NCI-H1092 treated with DMSO at 0.1 percent for 48 hours (cell line): ENCODE measurements at regions not wholly inside any gene's neighbourhood (a gene's known extent, or its start where the extent isn't known, plus 50 kb on each side); places are given as distances from the start of the nearest gene placed in this dataset.

Source experiments
- DNase-seq: peaks from one replicate; lab custom pipeline; 2025; lab: John Stamatoyannopoulos, UW

DNA sequence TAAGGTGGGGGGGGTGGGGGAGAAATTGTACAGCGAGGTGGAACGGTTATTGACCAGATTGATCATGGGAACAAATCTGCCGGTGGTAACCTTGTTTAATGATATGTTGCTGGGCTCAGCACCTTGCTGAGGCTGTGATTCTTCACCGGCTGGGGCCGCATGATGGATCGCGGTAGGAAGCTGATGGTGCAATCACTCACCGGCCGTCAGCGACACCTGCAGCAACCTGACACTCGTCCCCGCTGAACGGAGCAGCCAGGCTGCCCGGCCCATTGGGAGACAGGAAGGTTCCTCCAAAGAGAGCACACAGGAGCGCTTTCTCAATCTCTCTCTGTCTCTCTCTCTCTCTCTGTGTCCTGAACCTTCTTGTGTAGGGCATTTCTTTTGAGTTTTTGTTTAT, 128.5 kb upstream of the RRP15 start:
- no peak for DNase-seq

DNA sequence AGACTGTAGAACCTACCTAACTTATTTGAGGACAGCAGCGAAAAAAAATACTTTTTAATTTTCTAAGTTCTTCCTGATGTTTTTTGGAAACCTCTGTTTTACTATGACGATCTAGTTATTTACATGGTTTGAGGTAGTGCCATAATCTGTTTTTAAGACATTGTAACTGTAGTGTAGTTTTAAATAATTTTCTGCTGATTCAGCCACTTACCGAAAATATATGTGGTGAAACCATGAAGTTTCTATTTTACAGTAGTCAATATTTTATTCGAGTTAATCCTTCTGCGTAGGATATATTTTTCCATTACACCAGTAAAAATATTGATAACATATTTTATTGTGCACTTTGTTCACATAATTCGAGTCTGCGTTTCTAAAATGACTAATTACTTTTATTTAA, 121.7 kb upstream of the RRP15 start:
- DNase-seq, result no peak

DNA sequence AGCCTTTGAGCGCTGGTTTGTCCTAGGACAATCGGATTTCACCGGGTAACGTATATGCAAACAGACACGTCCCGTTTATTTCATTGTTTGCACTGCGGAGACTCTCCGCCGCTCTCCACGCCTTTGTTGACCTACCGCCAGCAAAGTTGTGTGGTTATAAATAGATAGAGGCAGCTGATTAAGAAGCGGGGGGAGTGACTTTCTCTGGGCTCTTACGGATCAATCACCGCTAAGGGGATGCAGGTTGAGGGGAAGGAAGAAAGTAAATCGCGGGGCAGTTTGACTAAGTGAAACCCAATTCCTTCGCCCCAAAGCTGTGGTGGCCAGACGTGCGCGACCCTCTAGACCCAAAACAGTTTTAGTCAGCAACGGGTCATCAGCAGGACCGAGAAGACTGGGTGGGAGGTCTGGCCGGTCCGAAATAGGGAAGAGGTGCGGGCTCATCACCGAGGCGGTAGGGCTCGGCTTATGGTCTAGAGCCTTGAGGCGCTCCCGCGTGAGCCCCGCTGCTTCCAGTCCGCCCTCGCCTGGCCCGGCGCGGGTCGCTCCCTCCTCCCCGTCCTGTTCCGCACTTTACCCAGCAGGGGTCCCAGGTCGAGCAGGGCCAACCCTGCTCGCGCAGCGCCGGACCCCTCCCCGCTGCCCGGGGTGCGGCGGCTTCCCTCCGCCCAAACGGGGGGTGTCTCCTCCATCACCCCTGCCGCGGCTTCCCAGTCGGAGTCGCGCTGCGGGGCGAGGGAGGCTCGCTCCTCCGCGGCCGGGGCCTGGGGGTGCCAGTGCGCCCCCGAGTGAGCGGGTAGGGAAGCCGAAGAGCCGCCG, 120.8 kb upstream of the RRP15 start:
- DNase-seq, result peak; percentile 32

DNA sequence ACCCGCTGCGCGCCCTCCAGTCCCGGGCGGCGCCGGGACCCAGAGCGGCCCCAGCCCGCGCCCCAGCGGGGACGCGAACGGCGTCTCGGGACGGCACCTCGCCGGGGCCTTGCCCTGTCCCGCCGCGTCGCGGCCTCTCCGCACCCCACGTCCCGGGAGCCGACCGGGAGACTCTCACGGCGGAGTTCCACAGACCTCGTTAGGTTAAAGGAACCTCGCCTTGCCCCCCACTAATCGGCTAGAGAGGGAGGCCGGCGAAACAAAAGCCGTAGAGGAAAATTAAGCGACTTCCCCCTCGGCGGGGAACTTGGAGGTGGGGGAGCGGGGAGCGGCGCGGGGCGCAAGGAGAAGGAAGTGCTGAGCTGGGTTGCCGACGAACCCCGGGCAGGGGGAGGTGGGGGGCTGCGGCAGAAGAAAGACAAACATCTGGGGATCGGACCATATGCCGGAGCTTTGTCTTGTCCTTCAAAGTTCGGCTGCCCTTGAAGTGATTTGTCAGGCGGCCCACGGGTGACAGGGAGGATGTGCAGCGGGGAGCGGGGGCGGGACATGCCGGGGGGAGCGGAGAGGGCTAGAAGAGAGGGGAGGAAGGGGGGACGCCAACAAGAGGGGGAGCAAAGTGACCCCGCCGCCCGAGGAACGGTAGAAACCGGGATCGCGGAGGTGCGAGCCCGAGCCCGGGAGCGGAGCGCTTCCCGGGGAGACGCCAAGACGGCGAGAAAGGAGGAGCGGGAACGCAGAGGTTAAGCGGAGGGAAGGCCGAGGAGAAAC, 120.0 kb upstream of the RRP15 start:
- DNase-seq, result no peak

DNA sequence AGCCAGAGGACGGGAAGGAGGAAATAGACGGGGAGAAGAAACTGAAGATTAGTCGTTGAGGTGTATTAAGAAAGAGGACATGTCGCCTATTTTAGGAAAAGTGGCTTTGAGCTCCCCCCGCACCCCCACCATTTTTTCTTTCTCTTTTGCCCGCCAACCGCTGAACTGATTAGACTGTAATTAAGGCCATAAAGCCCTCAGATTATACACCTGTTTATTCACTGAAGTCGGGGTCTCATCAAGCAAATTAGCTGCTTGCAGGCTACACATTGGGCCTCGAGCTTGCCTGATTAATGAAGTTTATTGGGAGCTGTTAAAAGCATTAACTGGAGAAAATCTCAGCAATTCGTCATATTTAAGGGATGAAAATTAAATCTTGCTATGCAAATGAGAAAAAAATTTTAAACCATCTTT, 119.4 kb upstream of the RRP15 start:
- DNase-seq, result no peak

DNA sequence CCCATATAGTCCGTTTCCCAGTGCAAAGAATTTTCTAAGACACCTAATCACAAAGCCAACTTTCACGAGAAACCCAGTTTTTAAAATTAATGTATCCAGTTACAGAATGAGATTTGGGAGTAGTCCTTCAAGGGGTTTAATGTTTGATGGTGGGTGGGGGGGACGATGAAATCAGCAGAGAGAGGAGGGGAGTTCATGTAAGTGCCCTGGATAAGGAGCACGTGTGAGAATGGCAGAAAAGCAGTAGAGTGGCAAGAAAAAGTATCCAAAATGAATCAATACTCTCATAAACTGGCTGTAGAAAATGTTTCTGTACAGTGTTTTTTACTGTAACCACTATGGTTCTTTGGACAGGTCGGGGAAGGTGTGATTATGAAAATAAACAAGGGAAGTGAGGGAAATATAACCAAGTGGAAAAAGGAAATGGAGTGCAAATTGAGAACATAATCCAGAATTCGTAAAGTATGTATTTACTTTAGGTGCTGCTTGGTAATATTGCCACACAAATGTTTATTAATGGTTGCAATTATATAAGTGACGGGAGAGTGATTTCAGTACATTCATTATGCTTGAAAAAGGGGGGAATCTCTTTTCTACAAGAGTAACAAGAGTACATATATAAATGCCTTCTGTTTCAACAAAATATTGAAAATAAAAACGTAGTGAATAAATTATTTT, 118.7 kb upstream of the RRP15 start:
- peak; percentile 9 for DNase-seq

DNA sequence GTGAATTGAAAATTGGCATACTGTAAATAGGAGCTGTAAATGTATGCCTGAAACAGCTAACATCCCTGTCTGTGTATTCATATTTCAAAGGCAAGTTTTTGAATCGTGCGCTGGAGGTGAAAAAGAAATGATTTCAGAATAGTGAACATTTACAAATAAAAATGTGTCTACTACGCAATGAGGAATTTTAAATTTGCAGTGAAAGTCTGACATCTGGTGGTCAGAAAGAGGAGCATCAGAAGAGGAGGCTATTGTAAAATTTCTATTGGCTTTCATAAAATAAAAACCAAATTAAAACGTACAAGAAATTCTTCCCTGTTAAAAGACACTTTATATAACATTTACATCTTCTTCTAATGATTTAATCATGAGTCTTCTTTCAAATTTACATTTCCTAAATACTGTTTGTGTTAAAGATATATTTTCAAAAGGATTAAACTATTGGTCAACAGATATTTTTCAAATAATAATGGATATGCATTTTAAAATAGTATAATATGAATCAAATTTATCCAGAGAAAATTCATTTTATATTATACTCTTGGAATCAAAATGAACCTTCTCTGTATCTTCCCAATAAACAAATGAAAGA, 113.7 kb upstream of the RRP15 start:
- peak; percentile 60 for DNase-seq

DNA sequence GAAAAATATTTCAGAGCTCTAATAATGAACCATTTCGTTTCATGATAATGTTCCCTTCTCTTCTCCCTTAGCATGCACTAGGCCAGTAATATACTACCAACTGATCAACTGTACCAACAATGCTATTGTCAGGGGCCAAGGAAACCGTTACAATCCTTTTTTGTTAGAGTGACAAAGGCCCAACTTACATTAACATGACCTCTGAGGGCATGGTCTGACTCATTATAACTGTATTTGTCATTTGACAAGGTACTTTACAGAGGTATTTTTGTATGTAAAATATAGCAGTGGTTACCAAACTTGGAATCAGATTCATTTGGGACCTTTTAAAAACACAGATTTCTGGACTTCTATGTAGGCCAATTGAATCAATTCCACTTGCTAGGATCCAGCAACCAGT, 102.6 kb upstream of the RRP15 start:
- DNase-seq, result no peak

DNA sequence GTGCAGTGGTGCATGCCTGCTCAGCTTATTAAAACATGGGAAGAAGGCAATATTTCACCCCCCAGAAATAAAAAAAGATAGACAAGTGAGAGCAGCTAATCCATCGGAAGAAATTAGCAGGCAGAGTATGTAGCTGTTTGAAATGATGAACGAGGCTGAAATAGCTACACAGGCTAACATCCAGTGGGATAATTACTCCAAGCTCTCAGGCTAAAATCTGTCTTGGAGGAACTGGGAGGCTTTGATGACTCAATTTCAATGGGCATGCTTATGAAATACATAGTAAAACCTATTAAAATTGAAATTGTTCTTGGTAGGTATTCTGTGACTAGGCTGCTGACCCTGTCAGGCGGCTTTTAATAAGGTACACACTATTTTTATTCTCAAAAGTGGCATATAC, 84.1 kb upstream of the RRP15 start:
- no peak for DNase-seq

DNA sequence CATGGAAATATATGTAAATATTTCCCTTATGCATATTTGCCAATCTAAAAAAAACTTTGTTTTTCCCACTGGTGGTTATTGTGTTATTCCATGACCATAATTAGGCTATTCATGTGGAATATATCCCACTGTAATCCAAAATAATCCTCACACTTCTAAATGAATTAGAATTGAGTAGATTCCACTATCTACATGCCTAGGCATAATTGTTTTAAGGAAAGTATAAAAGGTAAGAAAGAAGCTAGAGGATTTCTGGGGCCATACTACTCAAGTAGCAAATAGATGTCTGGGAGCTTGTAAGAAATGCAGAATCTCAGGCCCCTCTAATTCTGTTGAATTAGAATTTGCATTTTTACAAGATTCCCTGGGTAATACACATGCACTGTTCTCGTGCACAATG, 83.5 kb upstream of the RRP15 start:
- DNase-seq, result no peak

DNA sequence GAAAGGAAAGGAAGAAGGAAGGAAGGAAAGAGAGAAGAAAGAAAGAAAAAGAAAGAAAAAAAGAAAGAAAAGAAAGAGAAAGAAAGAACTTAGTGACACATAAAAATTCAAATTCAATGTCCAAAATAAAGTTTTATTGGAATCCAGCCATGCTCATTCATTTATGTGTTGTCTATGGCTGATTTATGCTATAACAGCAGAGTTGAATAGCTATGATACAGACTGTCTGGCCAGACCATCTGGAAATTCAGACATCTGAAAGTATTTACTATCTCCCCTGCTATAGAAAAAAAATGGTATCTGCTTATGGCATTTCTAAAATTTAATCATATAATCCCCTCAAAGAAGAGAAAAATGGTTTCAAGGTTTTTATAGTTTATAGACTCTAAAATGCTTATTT, 79.4 kb upstream of the RRP15 start:
- DNase-seq, result no peak

DNA sequence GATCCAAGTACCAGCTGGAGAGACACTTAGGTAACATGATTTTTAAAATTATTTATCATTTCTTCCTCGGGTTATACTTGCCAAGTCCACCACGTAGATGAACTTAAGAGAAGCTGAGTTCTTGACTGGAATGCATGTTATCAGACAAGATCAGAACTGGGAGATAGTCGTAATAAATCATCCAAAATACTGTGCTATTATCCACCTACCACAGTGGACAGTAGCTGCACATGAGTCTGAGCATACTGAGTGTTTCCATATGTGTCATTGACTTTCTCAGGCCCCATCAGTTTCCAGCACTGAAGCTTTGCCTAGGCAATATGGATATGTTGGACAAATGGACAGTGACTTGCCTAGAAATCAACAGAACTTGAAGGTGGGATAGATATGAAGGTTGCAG, 77.9 kb upstream of the RRP15 start:
- DNase-seq, result no peak

DNA sequence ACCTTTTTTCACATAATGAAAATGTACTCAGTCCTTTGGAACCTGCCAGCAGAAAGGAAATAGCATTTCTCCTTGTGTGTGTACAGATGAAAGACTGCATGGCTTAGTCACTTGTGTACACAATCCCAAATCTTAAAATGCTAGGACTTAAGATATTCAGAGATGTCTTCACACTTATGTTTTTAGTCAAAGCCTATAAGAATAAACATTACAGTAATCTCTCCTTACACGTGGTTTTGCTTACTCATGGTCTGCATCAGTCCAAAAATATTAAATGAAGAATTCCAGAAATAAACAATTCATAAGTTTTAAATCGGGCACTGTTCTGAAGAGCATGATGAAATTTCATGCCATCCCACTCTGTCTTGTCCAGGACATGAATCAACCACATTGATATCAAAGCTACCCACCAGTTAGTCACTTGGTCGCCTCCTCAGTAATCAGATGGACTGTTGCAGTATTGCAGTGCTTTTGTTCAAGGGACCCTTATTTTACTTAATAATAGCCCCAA, 75.7 kb upstream of the RRP15 start:
- DNase-seq, result no peak

DNA sequence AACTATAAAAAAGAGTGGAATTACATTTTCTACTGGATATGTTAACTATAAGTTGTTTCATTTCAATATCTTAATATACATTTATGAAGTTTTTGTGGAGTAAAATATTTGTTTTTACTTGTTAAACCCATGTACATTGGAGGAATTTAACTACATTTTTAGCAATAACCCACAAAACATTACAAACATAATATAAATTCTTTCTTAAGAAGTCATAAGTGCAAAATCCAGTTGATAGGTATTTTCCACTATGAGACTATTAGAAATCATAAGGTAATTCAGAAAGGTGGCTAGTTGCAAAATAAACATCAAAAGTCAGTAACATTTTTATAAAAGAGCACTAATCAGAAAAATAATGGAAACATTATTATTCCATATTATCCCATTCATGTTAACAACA, 73.9 kb upstream of the RRP15 start:
- no peak for DNase-seq

DNA sequence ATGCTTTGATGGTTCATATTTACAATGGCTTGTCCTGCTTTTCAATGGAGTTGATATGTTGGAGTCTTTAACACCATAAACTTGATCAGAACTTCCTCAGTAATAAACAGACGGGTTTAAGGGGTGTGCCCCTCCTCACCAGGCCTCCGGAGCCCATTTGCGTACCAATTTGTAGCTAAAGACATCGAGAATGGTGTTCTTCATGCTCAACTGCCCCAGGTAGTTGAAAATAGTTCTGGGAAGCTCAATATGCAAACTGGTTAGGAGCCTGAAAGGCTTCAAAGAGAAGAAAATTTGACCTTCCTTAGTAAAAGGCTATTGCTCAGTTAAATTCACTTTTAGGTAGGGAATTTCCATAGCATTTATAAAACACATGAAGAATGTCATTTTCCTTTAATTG, 68.1 kb upstream of the RRP15 start:
- no peak for DNase-seq

DNA sequence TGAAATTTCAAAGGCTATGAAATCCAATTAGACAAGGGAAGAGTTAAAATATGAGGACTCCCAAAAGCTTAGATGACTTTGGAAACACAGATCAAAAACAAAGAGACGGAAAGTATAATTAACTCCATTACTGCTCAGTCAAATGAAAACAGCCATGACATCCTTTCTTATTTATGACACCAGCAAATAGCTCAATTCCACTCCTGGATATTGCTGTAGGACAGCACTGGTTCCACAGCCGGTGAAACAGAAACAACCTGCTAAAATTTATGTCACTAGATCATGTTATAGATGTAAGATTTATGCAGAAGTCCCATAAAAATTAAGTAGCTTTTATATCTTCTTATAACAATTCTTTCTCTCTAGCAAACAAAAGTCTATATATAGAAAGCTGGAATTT, 65.6 kb upstream of the RRP15 start:
- no peak for DNase-seq

DNA sequence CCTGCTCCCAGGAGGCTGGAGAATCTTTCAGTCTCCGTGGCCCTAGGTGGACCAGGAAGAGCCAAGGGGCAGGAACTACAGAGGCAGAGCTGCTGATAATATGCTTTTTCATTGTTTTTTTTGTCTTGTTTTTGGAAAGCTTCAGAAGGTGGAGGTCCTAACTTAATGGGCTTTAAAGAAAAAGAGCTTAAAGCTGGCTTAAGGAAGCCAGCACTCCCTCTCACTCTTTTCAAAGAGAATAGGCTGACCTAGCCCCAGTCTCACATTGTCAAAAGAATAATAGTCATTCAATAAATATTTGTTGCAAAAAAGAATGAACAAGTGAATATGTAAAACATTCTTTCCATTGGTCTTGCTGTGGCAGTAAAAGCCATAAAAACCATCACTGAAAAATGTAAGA, 61.0 kb upstream of the RRP15 start:
- DNase-seq, result no peak

DNA sequence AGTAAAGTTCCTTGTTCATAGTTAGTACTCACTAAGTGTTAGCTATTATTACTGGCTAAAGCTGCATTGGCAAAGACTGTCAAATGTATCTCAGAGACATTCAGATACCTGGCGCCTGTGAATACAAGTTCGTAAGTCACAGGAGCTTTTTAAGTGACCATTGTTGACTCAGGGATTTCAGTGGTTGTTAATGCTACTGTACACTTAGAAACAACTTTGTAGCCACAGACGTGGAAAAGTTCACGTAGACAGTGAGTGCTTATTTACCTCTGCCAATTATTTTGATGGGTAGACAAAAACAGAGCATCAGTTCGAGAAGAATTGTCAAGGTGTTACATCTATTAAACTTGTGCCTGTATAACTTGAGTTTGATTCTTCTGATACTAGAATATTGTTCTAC, 59.1 kb upstream of the RRP15 start:
- DNase-seq, result no peak
